H1 (cell line): ENCODE measurements at regions not wholly inside any gene's neighbourhood (a gene's known extent, or its start where the extent isn't known, plus 50 kb on each side); places are given as distances from the start of the nearest gene placed in this dataset.

Source experiments
- CTCF ChIA-PET: fragments of 300-600 bp; sonication (Branson Sonifier 250); formaldehyde crosslinking; loops from one replicate; lab custom pipeline; 2021; ENCODE audit not compliant: partially characterized antibody; lab: Charles Lee
- POLR2A ChIA-PET: fragments of 300-600 bp; sonication (Branson Sonifier 250); formaldehyde crosslinking; loops from one replicate; lab custom pipeline; 2021; ENCODE audit warnings: inconsistent platforms; ENCODE audit not compliant: partially characterized antibody; lab: Charles Lee
- DNase-seq, 2 experiments: peaks; one replicate each; pipeline versions ENCODE4 v3.0.0 to v3.0.0-alpha.2; 2010 to 2022; ENCODE audit warnings: low spot score in 2 of 2, low read depth in 1 of 2, mixed read lengths in 1 of 2
- FAIRE-seq: peaks from 2 replicates; lab custom pipeline; 2011; peaks lifted over from hg19 to GRCh38; lab: Jason Lieb, UNC
- H2AFZ ChIP-seq: 2 replicates; pipeline ENCODE4 v1.8.1; 2012; ENCODE audit warnings: low read length, inconsistent platforms
- H2AK5ac ChIP-seq: 2 replicates; pipeline ENCODE4 v1.6.1; 2013; ENCODE audit warnings: low read depth, low read length
- H2BK120ac ChIP-seq: replicated peaks from 2 replicates; pipeline ENCODE3; 2013; ENCODE audit warnings: low read depth, low read length, inconsistent platforms
- H2BK12ac ChIP-seq: 2 replicates; pipeline ENCODE4 v1.6.1; 2013; ENCODE audit warnings: low read depth, low read length
- H2BK15ac ChIP-seq: 2 replicates; pipeline ENCODE4 v1.6.1; 2013; ENCODE audit warnings: low read length
- H2BK20ac ChIP-seq: 2 replicates; pipeline ENCODE4 v1.6.1; 2013; ENCODE audit warnings: low read length
- H2BK5ac ChIP-seq: 2 replicates; pipeline ENCODE4 v1.6.1; 2013; ENCODE audit warnings: low read depth, low read length
- H3K14ac ChIP-seq: 2 replicates; pipeline ENCODE4 v1.6.1; 2013; ENCODE audit warnings: inconsistent platforms; ENCODE audit not compliant: insufficient read length
- H3K18ac ChIP-seq: 2 replicates; pipeline ENCODE4 v1.6.1; 2013; ENCODE audit warnings: low read length; ENCODE audit errors: extremely low read depth
- H3K23ac ChIP-seq: 2 replicates; pipeline ENCODE4 v1.6.1; 2013; ENCODE audit warnings: inconsistent platforms; ENCODE audit not compliant: insufficient read length
- H3K23me2 ChIP-seq: 2 replicates; pipeline ENCODE4 v1.6.1; 2013; ENCODE audit warnings: low read depth, low read length
- H3K27ac ChIP-seq: 2 replicates; pipeline ENCODE4 v1.6.1; 2011; ENCODE audit warnings: low read depth, low read length, inconsistent platforms
- H3K27me3 ChIP-seq, 4 experiments: replicated peaks in 1 of 4; 1 replicate in 1 of 4; 2 replicates in 3 of 4; pipeline versions ENCODE4 v1.6.1 to v1.8.1; 2011 to 2013; ENCODE audit warnings: low read length in 3 of 4, mild to moderate bottlenecking in 3 of 4, inconsistent platforms in 2 of 4, mixed read lengths in 2 of 4, moderate library complexity in 1 of 4; ENCODE audit not compliant: control insufficient read depth in 3 of 4, insufficient read depth in 3 of 4; ENCODE audit errors: extremely low read depth in 1 of 4
- H3K36me3 ChIP-seq, 4 experiments: 2 replicates each; pipeline versions ENCODE4 v1.6.1 to v1.8.1; 2011 to 2013; ENCODE audit warnings: mild to moderate bottlenecking in 4 of 4, low read length in 3 of 4, moderate library complexity in 2 of 4, control low read depth in 1 of 4, inconsistent platforms in 1 of 4; ENCODE audit not compliant: insufficient read depth in 4 of 4, control insufficient read depth in 2 of 4
- H3K4ac ChIP-seq: replicated peaks from 2 replicates; pipeline ENCODE3; 2013; ENCODE audit warnings: low read length, low read depth, mixed read lengths, inconsistent platforms; ENCODE audit not compliant: insufficient read length
- H3K4me1 ChIP-seq, 4 experiments: replicated peaks in 1 of 4; 1 replicate in 1 of 4; 2 replicates in 3 of 4; pipeline versions ENCODE4 v1.6.1 to v1.8.1; 2011 to 2013; ENCODE audit warnings: low read length in 3 of 4, inconsistent platforms in 2 of 4, mixed read lengths in 1 of 4; ENCODE audit not compliant: insufficient read depth in 4 of 4, control insufficient read depth in 3 of 4
- H3K4me2 ChIP-seq, 2 experiments: 2 replicates each; pipeline versions ENCODE4 v1.6.1 to v1.8.1; 2011 to 2013; ENCODE audit warnings: low read depth in 2 of 2, low read length in 2 of 2, control low read depth in 1 of 2, inconsistent platforms in 1 of 2, mild to moderate bottlenecking in 1 of 2; ENCODE audit not compliant: insufficient read depth in 1 of 2
- H3K4me3 ChIP-seq, 4 experiments: fragments of 200-600, 300-600 bp in 1 of 4; sonication (generic), shearing (Covaris generic), sonication (Bioruptor Twin) in 1 of 4; 2 replicates each; pipeline versions ENCODE4 v1.5.1 to v1.8.1; 2011 to 2016; ENCODE audit warnings: low read length in 4 of 4, low read depth in 3 of 4, control low read depth in 2 of 4, inconsistent platforms in 2 of 4, mild to moderate bottlenecking in 2 of 4, mixed read lengths in 1 of 4, moderate library complexity in 1 of 4; ENCODE audit not compliant: insufficient read depth in 2 of 4; ENCODE audit errors: extremely low read depth in 1 of 4
- H3K56ac ChIP-seq: replicated peaks from 2 replicates; pipeline ENCODE3; 2013; ENCODE audit warnings: low read depth, mild to moderate bottlenecking, mixed read lengths, low read length, inconsistent platforms; ENCODE audit not compliant: insufficient read length
- H3K79me1 ChIP-seq: 2 replicates; pipeline ENCODE4 v1.6.1; 2013; ENCODE audit warnings: low read depth, low read length, control low read depth
- H3K79me2 ChIP-seq, 2 experiments: 2 replicates each; pipeline versions ENCODE4 v1.6.1 to v1.8.1; 2012 to 2013; ENCODE audit warnings: low read length in 2 of 2, mild to moderate bottlenecking in 2 of 2, inconsistent platforms in 1 of 2; ENCODE audit not compliant: insufficient read depth in 2 of 2, control insufficient read depth in 1 of 2
- H3K9ac ChIP-seq, 4 experiments: replicated peaks in 1 of 4; 1 replicate in 1 of 4; 2 replicates in 3 of 4; pipeline versions ENCODE4 v1.6.1 to v1.8.1; 2011 to 2013; ENCODE audit warnings: low read depth in 3 of 4, low read length in 3 of 4, control low read depth in 2 of 4, mild to moderate bottlenecking in 2 of 4, moderate library complexity in 2 of 4, inconsistent platforms in 1 of 4; ENCODE audit errors: extremely low read depth in 1 of 4
- H3K9me3 ChIP-seq, 2 experiments: 2 replicates each; pipeline versions ENCODE4 v1.6.1 to v1.8.1; 2012 to 2013; ENCODE audit warnings: mild to moderate bottlenecking in 2 of 2, moderate library complexity in 2 of 2, control low read depth in 1 of 2, inconsistent platforms in 1 of 2, low read depth in 1 of 2, low read length in 1 of 2, mixed read lengths in 1 of 2; ENCODE audit not compliant: insufficient read depth in 2 of 2
- H4K20me1 ChIP-seq, 2 experiments: replicated peaks in 1 of 2; 2 replicates each; pipeline versions ENCODE3 to v1.8.1; 2011 to 2013; ENCODE audit warnings: inconsistent platforms in 2 of 2, low read length in 2 of 2, mild to moderate bottlenecking in 1 of 2; ENCODE audit not compliant: insufficient read depth in 2 of 2, control insufficient read depth in 1 of 2
- H4K5ac ChIP-seq: 2 replicates; pipeline ENCODE4 v1.6.1; 2013; ENCODE audit warnings: low read length, low read depth, mixed read lengths, inconsistent platforms; ENCODE audit not compliant: insufficient read length
- H4K8ac ChIP-seq: 2 replicates; pipeline ENCODE4 v1.8.0; 2013; ENCODE audit warnings: mild to moderate bottlenecking, moderate library complexity, low read length, inconsistent platforms; ENCODE audit not compliant: insufficient read depth; ENCODE audit errors: extremely low read depth
- H4K91ac ChIP-seq: replicated peaks from 2 replicates; pipeline ENCODE3; 2013; ENCODE audit warnings: low read length, mixed read lengths, inconsistent platforms; ENCODE audit not compliant: insufficient read length
- SIRT6 ChIP-seq: IDR thresholded peaks from one replicate; pipeline ENCODE4 v1.7.1; 2012; ENCODE audit warnings: low read length, inconsistent platforms
- WGBS, 2 experiments: shearing (Covaris generic) in 1 of 2; methylation state at CpG; one replicate each; pipeline versions ENCODE4 v1.1.6 to v1.1.7; 2013 to 2015; ENCODE audit warnings: low lambda C conversion rate in 2 of 2, mixed read lengths in 2 of 2, inconsistent platforms in 1 of 2, low coverage in 1 of 2, missing lambda C conversion rate in 1 of 2; ENCODE audit not compliant: insufficient replicate concordance in 2 of 2, insufficient coverage in 1 of 2, insufficient read length in 1 of 2; ENCODE audit errors: extremely low coverage in 1 of 2, missing lambda C conversion rate in 1 of 2; 5-methylcytosine and 5-hydroxymethylcytosine counted together

DNA sequence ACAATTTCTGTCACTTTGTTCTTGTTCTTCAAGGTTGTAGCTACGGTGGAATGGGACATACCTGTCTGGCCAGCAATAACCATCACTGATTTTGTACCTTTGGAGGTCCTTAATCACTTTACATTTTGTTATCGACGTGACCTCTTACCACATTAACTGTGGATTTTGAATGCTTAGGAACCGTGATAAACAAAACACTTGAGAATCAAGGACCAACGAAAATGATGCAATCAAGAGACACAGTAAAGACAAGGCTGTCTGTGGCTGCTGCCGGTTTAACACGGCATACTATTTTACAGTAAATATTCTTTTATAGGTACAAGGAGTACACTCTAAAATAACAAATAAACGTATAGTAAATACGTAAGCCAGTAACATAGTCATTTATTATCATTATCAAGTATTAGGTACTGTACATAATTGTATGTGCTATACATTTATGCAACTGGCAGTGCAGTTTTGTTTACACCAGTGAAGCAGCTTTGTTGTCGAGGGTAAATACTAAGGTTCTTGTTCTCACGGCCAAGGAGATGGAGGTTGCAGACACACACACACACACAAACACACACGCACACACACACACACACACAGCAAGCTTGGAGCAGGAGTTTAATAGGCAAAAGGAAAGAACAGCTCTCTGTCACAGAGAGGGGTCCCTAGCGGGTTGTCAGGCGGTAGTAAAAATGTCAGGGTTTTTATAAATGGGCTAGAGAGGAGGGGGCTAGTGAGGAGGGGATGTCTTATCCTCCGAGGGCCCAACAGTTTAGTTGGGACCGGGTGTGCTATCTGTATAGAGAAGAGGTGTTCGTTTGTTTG, 194.7 kb upstream of the CXorf51B start:
- H2BK120ac ChIP-seq = no peak overlapping the region
- no peaks in the 10 kb centered on the region for H4K20me1 ChIP-seq
- CTCF ChIA-PET = no interaction called here
- no peak for DNase-seq
- H2BK12ac ChIP-seq = no peak overlapping the region
- H3K4me1 ChIP-seq = no peaks in the 10 kb centered on the region
- H4K8ac ChIP-seq = no peak overlapping the region
- H2AFZ ChIP-seq = no peak overlapping the region
- H2AK5ac ChIP-seq = no peak overlapping the region
- no peak for FAIRE-seq
- no peak overlapping the region for H3K4me3 ChIP-seq
- no peak overlapping the region for H3K4ac ChIP-seq
- H3K27ac ChIP-seq = no peak overlapping the region
- H3K36me3 ChIP-seq = no peaks in the 10 kb centered on the region
- H2BK5ac ChIP-seq = no peak overlapping the region
- no peak overlapping the region for H4K91ac ChIP-seq
- H3K23me2 ChIP-seq = no peaks in the 10 kb centered on the region
- H4K5ac ChIP-seq = no peak overlapping the region
- POLR2A ChIA-PET = no interaction called here
- H3K27me3 ChIP-seq = no peaks in the 10 kb centered on the region
- no peak overlapping the region for H3K23ac ChIP-seq
- H2BK15ac ChIP-seq = no peak overlapping the region
- H3K4me2 ChIP-seq = no peak overlapping the region
- no peak overlapping the region for H3K56ac ChIP-seq
- no peaks in the 10 kb centered on the region for H3K79me2 ChIP-seq
- H3K14ac ChIP-seq = no peak overlapping the region
- no peak overlapping the region for H3K9ac ChIP-seq
- no peaks in the 10 kb centered on the region for H3K79me1 ChIP-seq
- WGBS, 2 experiments = 93% methylated on average over 17 of the region's 17 CpGs; no CpG with 5 or more reads in 1 of the 2 experiments
- peaks cover 0 to 4% of the 10 kb centered on the region in 2 experiments; a peak in 1 of 4 replicates for H3K9me3 ChIP-seq
- no peak overlapping the region for H2BK20ac ChIP-seq
- no peak overlapping the region for H3K18ac ChIP-seq
- TF ChIP-seq SIRT6 = no peak
